Esophagus muscularis mucosa (tissue), 4 donors: ENCODE measurements at regions not wholly inside any gene's neighbourhood (a gene's known extent, or its start where the extent isn't known, plus 50 kb on each side); places are given as distances from the start of the nearest gene placed in this dataset.

Experiments used
- DNase-seq: peaks from one replicate; pipeline ENCODE4 v3.0.0-alpha.2; 2017; ENCODE audit errors: extremely low spot score
- H3K27ac ChIP-seq, 4 donors: fragments of 200-600 bp; sonication (generic); replicated peaks in 1 of 4; 1 replicate in 3 of 4; 2 replicates in 1 of 4; pipeline ENCODE4 v1.5.1; 2016 to 2019; ENCODE audit warnings: mild to moderate bottlenecking in 1 of 4
- H3K27me3 ChIP-seq, 4 donors: fragments of 200-600 bp; sonication (generic); one replicate each; pipeline versions ENCODE4 v1.5.1 to v1.6.0; 2016 to 2019
- H3K36me3 ChIP-seq, 4 donors: fragments of 200-600 bp; sonication (generic); one replicate each; pipeline ENCODE4 v1.5.1; 2016 to 2019
- H3K4me1 ChIP-seq, 4 donors: fragments of 200-600 bp; sonication (generic); one replicate each; pipeline ENCODE4 v1.5.1; 2016 to 2019
- H3K4me3 ChIP-seq, 4 donors: fragments of 200-600 bp; sonication (generic); 1 replicate in 2 of 4; 2 replicates in 2 of 4; pipeline ENCODE4 v1.5.1; 2016 to 2019; ENCODE audit warnings: mild to moderate bottlenecking in 4 of 4, moderate library complexity in 1 of 4
- H3K9me3 ChIP-seq, 4 donors: fragments of 200-600 bp; sonication (generic); 1 replicate in 3 of 4; 2 replicates in 1 of 4; pipeline ENCODE4 v1.5.1; 2016 to 2019
- CTCF ChIP-seq, 3 experiments: fragments of 200-600 bp in 2 of 3; fragments of 450-650 bp in 1 of 3; sonication (generic) in 2 of 3; IDR thresholded peaks; one replicate each; pipeline ENCODE4 v1.5.1; 2017 to 2019; ENCODE audit warnings: antibody characterized with exemption in 3 of 3, mild to moderate bottlenecking in 2 of 3, moderate library complexity in 1 of 3
- EP300 ChIP-seq: sonication (generic); formaldehyde crosslinking; IDR thresholded peaks from one replicate; pipeline ENCODE4 v1.6.1; 2017; ENCODE audit warnings: antibody characterized with exemption
- POLR2A ChIP-seq: fragments of 450-650 bp; IDR thresholded peaks from one replicate; pipeline ENCODE4 v1.6.1; 2017; ENCODE audit warnings: antibody characterized with exemption, moderate library complexity, mild to moderate bottlenecking, low read depth
- POLR2AphosphoS5 ChIP-seq, 2 donors: sonication (generic); formaldehyde crosslinking; IDR thresholded peaks; one replicate each; pipeline ENCODE4 v1.6.1; 2017; ENCODE audit warnings: antibody characterized with exemption in 2 of 2
- WGBS: methylation state at CpG from one replicate; pipeline ENCODE4 v1.1.5; 2018; 5-methylcytosine and 5-hydroxymethylcytosine counted together
- intact Hi-C: fragments of 100-400 bp; cut with DNase I; formaldehyde crosslinking; loops from one replicate; pipeline ENCODE4 v1.15.1; 2023

- H3K27me3 ChIP-seq: no peaks in the 10 kb centered on the region
- TF ChIP-seq POLR2A (no peak), CTCF (IDR thresholded peaks at IDR 0.05) (no peak), POLR2AphosphoS5 (IDR thresholded peaks at IDR 0.05) (no peak), EP300 (no peak)
- H3K27ac ChIP-seq: no peak overlapping the region
- H3K36me3 ChIP-seq: no peaks in the 10 kb centered on the region
- no peak for DNase-seq
- WGBS: 29% methylated on average over 1 of the region's 1 CpG
- no peaks in the 10 kb centered on the region for H3K9me3 ChIP-seq
- intact Hi-C loops: no loop called here
- no peak overlapping the region for H3K4me3 ChIP-seq
- no peaks in the 10 kb centered on the region for H3K4me1 ChIP-seq
Observed at GRCh38 chr11:98940913-98941312, 79.8 kb upstream of the CNTN5 start.

GRCh38 chr11:98944461-98944860 is 76.3 kb upstream of the CNTN5 start:
- intact Hi-C loops: no loop called here
- TF ChIP-seq POLR2AphosphoS5 (IDR thresholded peaks at IDR 0.05) (no peak), CTCF (IDR thresholded peaks at IDR 0.05) (no peak), POLR2A (no peak), EP300 (no peak)

GRCh38 chr11:98952107-98952506 is 68.6 kb upstream of the CNTN5 start:
- no peak for TF ChIP-seq POLR2A
- TF ChIP-seq EP300: no peak
- TF ChIP-seq CTCF (IDR thresholded peaks at IDR 0.05): no peak
- no peak for TF ChIP-seq POLR2AphosphoS5 (IDR thresholded peaks at IDR 0.05)
- H3K4me3 ChIP-seq: no peak overlapping the region
- no peaks in the 10 kb centered on the region for H3K4me1 ChIP-seq
- 88% methylated on average over 2 of the region's 2 CpGs for WGBS
- no peak overlapping the region for H3K27ac ChIP-seq
- no peaks in the 10 kb centered on the region for H3K36me3 ChIP-seq
- no peak for DNase-seq
- intact Hi-C loops: no loop called here
- H3K9me3 ChIP-seq: no peaks in the 10 kb centered on the region
- no peaks in the 10 kb centered on the region for H3K27me3 ChIP-seq

More at GRCh38 chr11:98944461-98944860, 76.3 kb upstream of the CNTN5 start:
- 89% methylated on average over 2 of the region's 2 CpGs for WGBS
- no peaks in the 10 kb centered on the region for H3K36me3 ChIP-seq
- no peak for DNase-seq
- no peaks in the 10 kb centered on the region for H3K27me3 ChIP-seq
- H3K4me1 ChIP-seq: no peaks in the 10 kb centered on the region
- no peak overlapping the region for H3K4me3 ChIP-seq
- H3K27ac ChIP-seq: no peak overlapping the region
- no peaks in the 10 kb centered on the region for H3K9me3 ChIP-seq

DNA sequence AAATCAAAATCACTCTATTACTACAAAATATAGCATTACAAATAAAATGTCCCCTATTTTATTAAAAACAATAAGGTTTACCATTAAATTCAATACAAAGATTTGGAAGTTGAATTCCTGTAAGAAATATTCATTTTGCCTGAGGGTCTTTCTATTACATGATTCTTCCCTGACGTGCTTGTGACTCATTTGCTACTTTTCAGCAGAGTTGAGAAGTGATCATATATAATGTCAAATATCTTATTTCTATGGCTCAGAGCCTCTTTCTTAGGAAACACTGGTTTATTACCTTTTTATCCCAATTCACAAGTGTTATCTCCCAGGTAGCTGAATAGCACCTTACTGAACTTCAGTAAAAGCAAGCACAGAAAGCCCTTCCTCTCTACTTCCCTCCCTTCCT is 65.2 kb upstream of the CNTN5 start:
- no peaks in the 10 kb centered on the region for H3K27me3 ChIP-seq
- no peaks in the 10 kb centered on the region for H3K36me3 ChIP-seq
- no peaks in the 10 kb centered on the region for H3K9me3 ChIP-seq
- no peaks in the 10 kb centered on the region for H3K4me1 ChIP-seq
- 69% methylated on average over 1 of the region's 1 CpG for WGBS
- no peak for DNase-seq
- no peak overlapping the region for H3K4me3 ChIP-seq
- TF ChIP-seq CTCF (IDR thresholded peaks at IDR 0.05) (no peak), POLR2AphosphoS5 (IDR thresholded peaks at IDR 0.05) (no peak), EP300 (no peak), POLR2A (no peak)
- intact Hi-C loops: no loop called here
- no peak overlapping the region for H3K27ac ChIP-seq

DNA sequence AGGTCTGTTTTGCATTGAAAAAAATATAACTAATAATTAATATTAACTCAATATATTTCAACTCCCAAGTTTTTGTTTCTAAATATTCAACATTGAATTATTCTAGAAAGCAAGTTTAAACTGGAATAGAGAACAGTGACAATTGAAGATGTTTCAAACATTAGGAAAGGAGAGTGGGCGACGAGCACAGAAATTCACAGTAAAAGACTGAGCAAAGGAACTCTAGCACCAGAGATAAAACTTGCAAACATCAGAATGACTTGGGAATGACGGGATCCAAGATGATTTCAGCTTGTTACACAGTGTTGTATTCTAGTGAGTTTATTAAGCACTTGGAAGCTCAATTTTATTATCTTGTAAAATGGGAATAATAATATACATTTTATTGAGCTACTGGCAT is 56.6 kb upstream of the CNTN5 start:
- DNase-seq: no peak
- H3K36me3 ChIP-seq: no peaks in the 10 kb centered on the region
- TF ChIP-seq CTCF (IDR thresholded peaks at IDR 0.05): no peak
- TF ChIP-seq POLR2A: no peak
- TF ChIP-seq EP300: no peak
- TF ChIP-seq POLR2AphosphoS5 (IDR thresholded peaks at IDR 0.05): no peak
- no peak overlapping the region for H3K27ac ChIP-seq
- WGBS: 85% methylated on average over 3 of the region's 3 CpGs
- H3K27me3 ChIP-seq: no peaks in the 10 kb centered on the region
- H3K4me3 ChIP-seq: no peak overlapping the region
- H3K9me3 ChIP-seq: no peaks in the 10 kb centered on the region
- no peaks in the 10 kb centered on the region for H3K4me1 ChIP-seq
- intact Hi-C loops: no loop called here
